ENCODE measurements at regions not wholly inside any gene's neighbourhood (a gene's known extent, or its start where the extent isn't known, plus 50 kb on each side); places are given as distances from the start of the nearest gene placed in this dataset.

GRCh38 chr3:72322264-72322976 lies 525.8 kb downstream of the SHQ1 start (continued):
- no peak for TF ChIP-seq REST (IDR thresholded peaks at IDR 0.05)
- no peak for TF ChIP-seq POLR2AphosphoS2 (conservative IDR thresholded peaks at IDR 0.05; ENCODE audit: low read length)

GRCh38 chr3:72320955-72321303 lies 527.3 kb downstream of the SHQ1 start:
- H3K9me3 ChIP-seq, result no peaks in the 10 kb centered on the region
- DNase-seq (ENCODE audit: low read depth in 1 of 2, low spot score in 1 of 2), result no peak
- no peak overlapping the region for H3K27ac ChIP-seq
- ChIA-PET CTCF (interaction anchor here (1.1 kb wide), 1 partner anchor 82 kb away, joined by 3 read pairs; no protein-coding TSS in a partner anchor), POLR2A (no interaction called here)
- no peak for FAIRE-seq
- H3K4me2 ChIP-seq, result no peak overlapping the region
- ATAC-seq, result no peak
- TF ChIP-seq ZFP36 (IDR thresholded peaks at IDR 0.05; ENCODE audit: borderline replicate concordance, partially characterized antibody) (no peak), HEYL (CRISPR knock-in tag; IDR thresholded peaks at IDR 0.05) (no peak), GATA3 (IDR thresholded peaks at IDR 0.05; ENCODE audit: borderline replicate concordance) (no peak), PHF8 (IDR thresholded peaks at IDR 0.05; ENCODE audit: borderline replicate concordance, low read depth) (no peak), USF2 (IDR thresholded peaks at IDR 0.05) (no peak), CHD4 (IDR thresholded peaks at IDR 0.05; ENCODE audit: borderline replicate concordance) (no peak), KDM1A (IDR thresholded peaks at IDR 0.05; ENCODE audit: low read depth) (no peak), EHMT2 (IDR thresholded peaks at IDR 0.05; ENCODE audit: low read depth) (no peak)
- no peak overlapping the region for H3K4me3 ChIP-seq
- 93% methylated on average over 3 of the region's 3 CpGs for WGBS (ENCODE audit: missing lambda C conversion rate)
- no peaks in the 10 kb centered on the region for H3K4me1 ChIP-seq

GRCh38 chr3:72320095-72320954 lies 527.9 kb downstream of the SHQ1 start:
- TF ChIP-seq HOXA7 (CRISPR knock-in tag; IDR thresholded peaks at IDR 0.05), result no peak
- no peak for TF ChIP-seq FOXS1 (CRISPR knock-in tag; IDR thresholded peaks at IDR 0.05)
- no peak for TF ChIP-seq RAD21 (conservative IDR thresholded peaks at IDR 0.05 in 1 of 2, IDR thresholded peaks at IDR 0.05 in 1 of 2)
- TF ChIP-seq EHMT2 (IDR thresholded peaks at IDR 0.05; ENCODE audit: low read depth), result no peak
- TF ChIP-seq CTCF (IDR thresholded peaks at IDR 0.05), result no peak
- H3K9me3 ChIP-seq, result no peaks in the 10 kb centered on the region
- no peaks in the 10 kb centered on the region for H3K4me1 ChIP-seq
- ATAC-seq, result no peak
- ChIA-PET CTCF (interaction anchor here (1.1 kb wide), 1 partner anchor 82 kb away, joined by 3 read pairs; no protein-coding TSS in a partner anchor), POLR2A (no interaction called here)
- H3K4me2 ChIP-seq, result no peak overlapping the region
- FAIRE-seq, result no peak
- 67% methylated on average over 17 of the region's 17 CpGs for WGBS (ENCODE audit: missing lambda C conversion rate)
- no peak for DNase-seq (ENCODE audit: low read depth in 1 of 2, low spot score in 1 of 2)
- no peak overlapping the region for H3K4me3 ChIP-seq
- no peak overlapping the region for H3K27ac ChIP-seq
